Activated naive CD4-positive, alpha-beta T cell treated with Interleukin-2 at 50 U/mL for 16 hours (primary cell): ENCODE measurements at regions not wholly inside any gene's neighbourhood (a gene's known extent, or its start where the extent isn't known, plus 50 kb on each side); places are given as distances from the start of the nearest gene placed in this dataset.

Experiments
- DNase-seq: peaks from one replicate; pipeline ENCODE4 v3.0.0-alpha.2; 2020

DNA sequence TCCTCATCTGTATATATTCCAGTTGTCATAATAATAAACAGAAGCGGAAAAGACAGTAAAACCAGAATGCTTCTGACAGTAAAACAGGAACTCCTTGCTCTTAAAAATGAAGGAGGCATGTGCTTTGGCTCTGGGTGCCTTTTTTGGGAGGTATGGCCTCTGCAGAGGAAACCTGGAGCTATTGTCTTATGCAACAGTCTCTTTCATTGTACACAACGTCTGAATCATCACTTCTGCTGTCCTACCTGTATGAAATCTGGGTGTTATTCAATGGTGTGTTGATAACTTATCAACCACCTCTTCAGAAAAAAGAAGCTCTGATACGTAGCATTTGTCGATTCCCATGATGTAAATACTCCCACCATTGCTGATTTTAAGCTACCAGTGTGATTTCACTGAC, 64.8 kb downstream of the CDCA7 start:
- DNase-seq, result no peak

- no peak for DNase-seq
Measured at GRCh38 chr2:173424886-173425285, 70.2 kb downstream of the CDCA7 start.

DNA sequence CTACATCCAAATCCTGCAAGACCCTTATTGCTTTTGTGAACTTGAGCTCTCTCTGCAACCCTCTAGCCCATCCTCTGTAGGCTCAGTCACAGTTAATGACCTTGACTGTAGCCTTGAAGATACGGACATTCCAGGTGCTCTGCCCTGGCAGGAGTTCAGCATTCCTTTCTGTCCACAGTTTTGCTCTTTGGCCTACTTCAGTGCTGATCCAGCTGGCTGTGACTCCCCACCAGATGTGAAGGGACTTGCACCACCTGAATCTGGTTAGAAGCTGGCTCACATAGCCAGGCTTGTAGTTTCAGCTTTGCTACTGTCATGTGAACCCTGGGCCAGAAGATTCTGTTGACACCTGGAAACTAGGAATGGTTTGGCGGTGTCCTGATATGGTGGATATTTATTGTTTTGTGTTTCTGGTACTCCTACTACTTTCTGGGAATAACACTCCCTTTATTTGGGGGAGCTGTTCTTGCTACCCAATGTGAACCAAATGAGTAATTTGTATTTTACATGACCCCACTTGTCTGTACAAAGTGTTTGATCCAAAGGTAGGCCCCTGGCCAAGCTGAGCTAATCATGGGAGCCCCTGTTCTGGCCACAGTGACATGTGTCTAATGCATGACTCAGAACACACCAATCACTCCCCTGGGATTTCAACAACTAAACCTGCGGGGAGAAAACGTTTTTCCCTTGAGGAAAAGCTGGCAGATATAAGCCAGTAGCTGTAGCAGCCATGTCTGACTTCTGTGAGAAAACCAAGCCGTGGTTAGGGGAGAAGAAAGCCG, 73.4 kb downstream of the CDCA7 start:
- DNase-seq, result no peak

GRCh38 chr2:173431191-173431590, 76.5 kb downstream of the CDCA7 start:
- no peak for DNase-seq

GRCh38 chr2:173432049-173432754, 77.5 kb downstream of the CDCA7 start:
- no peak for DNase-seq

- no peak for DNase-seq
Measured at GRCh38 chr2:173434762-173435569, 80.3 kb downstream of the CDCA7 start.

DNA sequence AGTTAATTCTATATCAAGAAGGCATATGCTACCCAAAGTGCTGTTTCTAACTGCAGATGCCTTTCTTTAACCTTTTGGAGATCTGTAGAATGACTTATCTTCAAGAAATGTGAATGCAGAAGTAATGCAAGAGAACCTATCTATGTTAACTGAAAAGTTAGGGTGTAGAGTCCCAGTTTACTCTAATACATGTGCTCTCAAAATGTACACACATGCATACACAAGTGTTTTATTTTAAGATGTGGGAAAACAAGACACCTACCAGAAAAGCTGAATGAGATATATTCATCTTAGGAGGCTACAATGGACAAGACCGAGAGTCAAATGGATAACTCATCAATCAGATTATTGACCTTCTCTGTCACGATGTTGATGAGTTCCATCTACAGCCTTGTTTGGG, 80.9 kb downstream of the CDCA7 start:
- no peak for DNase-seq

- DNase-seq, result no peak
Measured at GRCh38 chr2:173436088-173436487, 81.4 kb downstream of the CDCA7 start.

DNA sequence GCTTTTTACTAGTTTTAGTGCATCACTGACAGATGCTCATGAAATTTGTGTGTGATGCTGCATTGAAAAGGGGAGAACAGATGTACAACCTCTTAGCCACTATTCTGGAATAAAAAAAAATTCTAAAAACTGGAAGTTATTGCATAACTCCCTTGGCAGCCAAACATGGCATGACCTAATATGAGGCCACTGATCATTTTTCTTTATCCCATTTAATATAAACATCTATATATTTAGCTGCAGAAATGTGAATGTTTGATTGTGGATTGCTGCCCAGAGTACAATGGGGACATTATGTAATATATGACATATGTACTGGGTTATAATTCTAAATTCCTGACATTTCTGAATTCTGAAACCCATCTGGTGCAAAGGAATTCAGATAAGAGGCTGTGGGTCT, 86.5 kb downstream of the CDCA7 start:
- no peak for DNase-seq

- DNase-seq, result no peak
Measured at GRCh38 chr2:173442542-173442941, 87.9 kb downstream of the CDCA7 start.

DNA sequence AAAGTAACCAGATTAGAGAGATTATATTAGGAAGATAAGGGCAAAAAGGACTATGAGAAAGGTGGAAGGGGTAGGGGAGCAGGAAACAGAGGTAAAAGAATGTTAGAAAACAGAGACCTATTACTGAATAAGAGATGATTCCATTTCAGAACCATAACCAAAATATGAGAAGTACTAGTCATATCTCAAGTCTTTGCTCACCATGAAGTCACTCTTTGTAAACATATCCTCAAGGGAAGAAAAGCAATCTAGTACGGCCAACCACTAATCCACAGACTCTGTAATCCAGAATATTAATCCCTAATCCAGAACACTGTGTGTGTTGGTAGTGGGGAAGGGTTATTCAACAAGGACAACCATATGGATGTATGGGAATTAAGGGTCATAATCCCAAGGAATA, 92.0 kb downstream of the CDCA7 start:
- no peak for DNase-seq

- peak; percentile 67 for DNase-seq
Measured at GRCh38 chr2:173448938-173449471, 94.3 kb downstream of the CDCA7 start.

DNA sequence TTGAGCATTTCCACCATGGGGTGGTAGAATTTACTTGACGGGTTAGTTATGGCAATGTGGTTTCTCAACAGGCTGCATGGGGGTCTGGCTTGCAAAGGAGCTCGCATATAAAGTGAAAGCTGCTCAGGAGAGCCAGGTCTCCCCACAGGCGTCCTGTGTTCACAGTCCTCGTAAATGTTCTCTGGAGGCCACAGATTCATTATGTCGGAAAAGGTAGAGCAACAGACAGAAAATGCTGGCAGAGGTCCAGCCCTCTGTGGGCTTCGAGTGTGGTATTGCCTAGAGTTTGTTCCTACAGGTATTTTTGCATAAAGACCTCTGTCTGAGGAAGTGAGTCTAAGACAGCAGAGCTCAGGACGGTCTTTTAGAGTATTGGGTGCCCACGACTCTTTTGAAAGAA, 96.4 kb downstream of the CDCA7 start:
- no peak for DNase-seq

DNA sequence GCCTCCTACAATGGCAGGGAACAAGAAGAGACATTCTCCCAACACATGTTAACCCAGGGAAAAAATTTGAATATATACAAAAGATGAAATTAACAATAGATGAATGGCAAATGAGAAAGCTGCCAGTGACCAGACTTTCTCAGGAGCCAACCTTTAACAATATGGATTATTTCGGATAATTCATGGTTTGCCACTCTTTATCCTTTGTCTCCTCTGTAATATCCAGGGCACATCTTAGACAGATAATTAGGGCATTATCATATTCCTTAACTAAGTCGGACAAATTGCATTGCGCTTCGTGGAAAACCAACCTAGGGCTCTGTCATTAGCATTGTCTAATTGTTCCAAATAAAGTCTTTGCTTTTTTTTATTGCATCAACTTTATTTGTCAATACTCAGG, 97.3 kb downstream of the CDCA7 start:
- DNase-seq, result no peak

GRCh38 chr2:173452416-173452815, 97.7 kb downstream of the CDCA7 start:
- DNase-seq, result no peak

DNA sequence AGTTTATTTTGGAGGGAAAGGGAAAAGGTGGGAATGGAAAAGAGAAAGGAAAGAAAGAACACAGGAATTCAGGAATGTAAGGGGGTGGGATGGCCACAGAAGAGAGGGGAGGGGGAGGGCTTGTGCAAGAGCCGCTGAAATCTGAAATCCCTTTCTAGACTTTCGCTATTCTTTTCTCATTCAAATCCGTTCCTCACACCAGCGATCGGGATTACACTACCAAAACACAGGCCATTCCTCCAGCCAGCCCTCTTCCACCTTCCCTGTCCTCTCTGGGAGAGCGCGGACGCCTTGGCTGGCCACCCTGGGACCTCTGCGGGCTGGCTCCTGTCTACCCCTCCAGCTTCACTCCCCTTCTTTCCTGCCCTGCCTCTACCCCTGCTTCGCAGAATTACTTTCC, 102.3 kb downstream of the CDCA7 start:
- DNase-seq, result no peak

GRCh38 chr2:173457366-173457765, 102.7 kb downstream of the CDCA7 start:
- DNase-seq, result no peak

- no peak for DNase-seq
Measured at GRCh38 chr2:173458991-173459780, 104.5 kb downstream of the CDCA7 start.

DNA sequence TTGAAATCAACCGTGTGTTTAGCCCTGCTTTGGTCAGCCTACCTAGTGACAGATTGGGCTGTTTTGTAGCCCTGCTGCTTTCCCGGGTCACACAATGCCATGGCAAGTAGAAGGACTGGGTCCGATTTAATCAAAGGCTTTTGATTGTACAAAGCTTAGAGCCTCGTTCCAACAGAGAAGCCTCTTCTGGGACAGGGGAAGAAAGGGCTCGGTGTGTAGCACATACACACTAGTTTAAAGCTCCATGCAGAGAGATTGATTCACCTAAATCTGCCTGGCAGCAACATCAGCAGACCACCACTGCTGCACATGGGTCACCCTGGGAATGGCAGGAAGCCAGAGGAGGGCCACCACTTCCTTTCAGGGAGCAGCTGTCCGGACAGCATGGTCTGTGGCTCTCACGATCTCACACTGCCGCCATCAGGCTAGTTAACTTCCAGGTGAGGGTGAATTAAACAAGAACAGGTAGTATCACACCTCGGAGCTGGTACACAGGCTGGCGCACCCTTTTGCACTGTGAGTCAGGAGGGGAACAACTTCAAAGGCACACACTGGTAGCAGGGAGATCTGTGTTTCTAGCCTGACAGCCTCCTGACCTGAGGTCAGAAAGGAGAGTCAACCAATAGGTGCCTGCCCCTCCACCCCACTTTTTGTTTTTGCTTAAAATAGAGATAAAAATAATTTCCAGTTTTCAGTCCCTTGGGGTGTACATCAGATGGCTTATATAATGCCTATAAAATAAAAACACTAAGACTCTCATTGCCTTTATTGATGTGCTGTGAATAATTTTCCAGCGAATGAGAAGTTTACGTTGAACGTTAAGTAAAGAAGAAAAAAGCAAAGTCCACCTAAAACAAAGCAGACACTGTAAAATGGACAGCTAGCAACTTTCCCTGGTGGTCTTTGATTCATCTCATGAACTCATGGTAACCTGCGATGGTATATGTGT, 108.5 kb downstream of the CDCA7 start:
- DNase-seq, result no peak

DNA sequence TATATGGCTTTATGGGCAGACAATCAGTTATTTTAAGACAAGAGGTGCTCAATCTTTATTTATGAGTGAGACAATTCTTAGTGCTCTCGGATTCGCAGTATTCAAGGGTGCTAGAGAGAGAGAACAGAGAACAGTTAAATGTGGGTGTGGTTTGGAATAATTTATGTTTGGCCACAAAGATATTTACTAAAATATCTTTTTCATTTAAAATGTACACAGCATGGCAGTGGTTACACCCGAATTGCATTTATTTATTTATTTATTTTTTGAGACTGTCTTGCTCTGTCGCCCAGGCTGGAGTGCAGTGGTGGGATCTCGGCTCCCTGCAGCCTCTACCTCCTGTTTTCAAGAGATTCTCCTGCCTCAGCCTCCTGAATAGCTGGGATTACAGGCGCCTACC, 109.2 kb downstream of the CDCA7 start:
- no peak for DNase-seq

- no peak for DNase-seq
Measured at GRCh38 chr2:173467751-173468150, 113.1 kb downstream of the CDCA7 start.
